GM13976 (cell line): ENCODE measurements at regions not wholly inside any gene's neighbourhood (a gene's known extent, or its start where the extent isn't known, plus 50 kb on each side); places are given as distances from the start of the nearest gene placed in this dataset.

Source experiments
- DNase-seq: peaks from one replicate; pipeline ENCODE4 v3.0.0; 2012; ENCODE audit warnings: low spot score
- in situ Hi-C: fragments of 300-500 bp; cut with MboI; formaldehyde crosslinking; loops from one replicate; pipeline ENCODE4 v1.12.0; 2022; ENCODE audit warnings: low sequenced_read_pairs, mixed read lengths, inconsistent platforms; ENCODE audit not compliant: unreplicated experiment
- TF ChIP-seq, protein P1 (sequence below): IDR thresholded peaks from 2 replicates; pipeline ENCODE4 v1.5.1; 2012; ENCODE audit warnings: borderline replicate concordance, mild to moderate bottlenecking; ENCODE audit not compliant: insufficient read depth; ENCODE audit errors: extremely low read depth, missing control alignments, control extremely low read depth

DNA sequence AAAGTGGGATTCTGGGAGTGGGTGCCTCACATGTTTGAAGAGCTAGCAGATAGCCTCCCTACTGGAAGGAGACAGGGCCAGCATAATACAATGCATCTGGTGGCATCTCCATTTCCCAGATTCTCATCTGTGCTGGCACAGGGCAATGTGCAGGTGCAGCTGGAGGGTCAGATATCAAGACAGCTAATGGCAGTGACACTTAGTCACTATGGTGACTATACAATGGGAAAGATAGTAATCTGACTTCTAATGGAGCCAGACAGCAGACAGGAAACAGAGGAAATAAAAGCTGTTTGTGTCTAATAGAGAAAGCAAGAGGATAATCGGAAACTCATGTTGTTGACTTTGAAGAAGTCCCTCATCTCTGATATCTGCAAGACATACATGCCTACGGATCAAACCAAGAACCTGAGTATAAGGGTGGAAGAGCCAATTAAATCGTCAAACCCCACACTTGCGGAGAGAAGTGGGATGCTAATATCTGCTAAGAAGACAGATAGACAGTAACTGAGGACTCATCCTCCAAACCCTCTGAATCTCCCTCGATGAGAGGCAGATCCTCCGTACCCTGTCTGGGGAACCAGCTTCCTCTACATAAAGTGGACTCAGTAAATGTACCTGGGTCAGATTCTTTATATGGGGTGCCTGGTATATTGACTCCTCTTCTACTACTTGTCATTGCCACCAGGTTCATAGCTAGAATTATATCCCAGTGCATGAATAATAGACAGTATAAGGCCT is 692.7 kb downstream of the SOCS6 start:
- TF ChIP-seq, protein P1, sequence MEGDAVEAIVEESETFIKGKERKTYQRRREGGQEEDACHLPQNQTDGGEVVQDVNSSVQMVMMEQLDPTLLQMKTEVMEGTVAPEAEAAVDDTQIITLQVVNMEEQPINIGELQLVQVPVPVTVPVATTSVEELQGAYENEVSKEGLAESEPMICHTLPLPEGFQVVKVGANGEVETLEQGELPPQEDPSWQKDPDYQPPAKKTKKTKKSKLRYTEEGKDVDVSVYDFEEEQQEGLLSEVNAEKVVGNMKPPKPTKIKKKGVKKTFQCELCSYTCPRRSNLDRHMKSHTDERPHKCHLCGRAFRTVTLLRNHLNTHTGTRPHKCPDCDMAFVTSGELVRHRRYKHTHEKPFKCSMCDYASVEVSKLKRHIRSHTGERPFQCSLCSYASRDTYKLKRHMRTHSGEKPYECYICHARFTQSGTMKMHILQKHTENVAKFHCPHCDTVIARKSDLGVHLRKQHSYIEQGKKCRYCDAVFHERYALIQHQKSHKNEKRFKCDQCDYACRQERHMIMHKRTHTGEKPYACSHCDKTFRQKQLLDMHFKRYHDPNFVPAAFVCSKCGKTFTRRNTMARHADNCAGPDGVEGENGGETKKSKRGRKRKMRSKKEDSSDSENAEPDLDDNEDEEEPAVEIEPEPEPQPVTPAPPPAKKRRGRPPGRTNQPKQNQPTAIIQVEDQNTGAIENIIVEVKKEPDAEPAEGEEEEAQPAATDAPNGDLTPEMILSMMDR, result no peak
- in situ Hi-C loops, result no loop called here
- no peak for DNase-seq

DNA sequence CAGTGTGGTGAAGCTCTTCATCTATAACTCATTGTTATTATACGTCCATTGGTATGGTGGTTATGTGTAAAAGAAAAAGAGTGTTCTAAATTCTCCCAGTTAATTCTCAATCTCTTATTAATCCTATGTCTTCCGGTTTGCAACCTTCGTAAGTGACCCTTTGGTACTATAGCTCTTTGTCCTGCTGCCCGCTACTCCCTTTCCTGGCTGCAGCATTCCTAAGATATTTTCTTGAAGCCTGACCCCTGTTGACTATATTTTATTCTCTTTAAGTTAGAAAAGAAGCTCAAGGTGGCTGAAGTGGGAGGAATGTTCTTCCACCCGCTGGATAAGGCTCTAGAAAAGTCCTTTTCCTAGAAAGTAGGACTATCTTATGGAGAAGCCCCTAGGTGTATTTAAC is 684.8 kb downstream of the SOCS6 start:
- in situ Hi-C loops, result no loop called here
- TF ChIP-seq, protein P1, result no peak
- DNase-seq, result no peak

DNA sequence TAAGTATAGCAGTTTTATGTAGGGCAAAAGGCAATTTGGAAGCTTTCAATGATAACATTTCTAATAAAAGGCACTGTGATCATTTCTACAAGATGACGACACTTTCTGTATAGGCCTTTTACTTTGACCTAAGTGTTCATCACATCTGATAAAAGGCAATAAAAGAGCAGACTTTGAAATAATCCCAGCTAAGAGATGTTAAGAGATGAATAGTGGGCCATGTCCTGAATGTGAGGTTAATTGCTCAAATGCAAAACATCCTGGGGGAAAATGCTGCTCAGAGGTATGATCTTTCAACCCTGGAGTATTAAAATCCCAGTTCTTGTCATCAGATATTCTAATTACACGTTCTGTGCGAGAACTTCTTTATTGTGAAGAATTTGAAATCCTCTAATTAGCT is 677.6 kb downstream of the SOCS6 start:
- TF ChIP-seq, protein P1, result no peak
- in situ Hi-C loops, result no loop called here
- DNase-seq, result no peak

DNA sequence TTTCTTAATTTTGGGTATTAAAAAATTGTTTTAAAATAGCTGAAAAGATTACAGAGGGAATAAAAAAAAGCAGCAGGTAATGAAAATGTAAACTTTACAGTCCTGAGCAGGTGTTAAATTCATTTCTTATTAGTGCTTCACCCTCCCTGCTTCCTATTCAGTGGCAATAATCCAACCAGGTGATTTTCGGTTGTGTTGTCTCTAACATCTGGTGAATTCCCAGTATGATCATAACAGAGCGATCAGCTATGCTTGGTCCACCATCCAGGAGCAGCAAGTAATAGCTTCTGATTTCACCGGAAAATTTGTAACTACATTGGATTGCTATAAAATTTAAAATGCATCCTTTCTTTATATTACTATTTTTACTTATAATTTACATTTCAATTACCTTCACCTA is 673.1 kb downstream of the SOCS6 start:
- TF ChIP-seq, protein P1, result no peak
- in situ Hi-C loops, result no loop called here
- DNase-seq, result no peak

DNA sequence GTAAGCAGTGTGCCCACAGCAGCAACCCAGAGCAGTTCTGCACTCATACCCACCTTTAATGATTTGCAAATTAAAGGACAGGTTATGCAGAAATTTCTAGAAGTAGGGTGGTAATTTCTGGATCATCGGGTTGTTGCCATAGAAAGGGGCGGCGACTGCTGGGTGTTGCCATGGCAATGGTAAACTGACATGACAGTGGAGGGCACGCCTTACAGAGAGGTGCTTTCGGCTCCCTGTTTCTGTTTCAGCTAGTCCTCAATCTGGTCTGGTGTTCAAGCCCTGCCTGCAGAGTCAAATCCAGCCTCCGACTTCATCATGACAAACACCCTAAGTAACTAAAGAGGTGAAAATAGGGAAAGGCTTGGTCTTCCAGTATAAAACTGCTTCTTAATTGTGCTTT is 667.7 kb downstream of the SOCS6 start:
- in situ Hi-C loops, result no loop called here
- no peak for DNase-seq

DNA sequence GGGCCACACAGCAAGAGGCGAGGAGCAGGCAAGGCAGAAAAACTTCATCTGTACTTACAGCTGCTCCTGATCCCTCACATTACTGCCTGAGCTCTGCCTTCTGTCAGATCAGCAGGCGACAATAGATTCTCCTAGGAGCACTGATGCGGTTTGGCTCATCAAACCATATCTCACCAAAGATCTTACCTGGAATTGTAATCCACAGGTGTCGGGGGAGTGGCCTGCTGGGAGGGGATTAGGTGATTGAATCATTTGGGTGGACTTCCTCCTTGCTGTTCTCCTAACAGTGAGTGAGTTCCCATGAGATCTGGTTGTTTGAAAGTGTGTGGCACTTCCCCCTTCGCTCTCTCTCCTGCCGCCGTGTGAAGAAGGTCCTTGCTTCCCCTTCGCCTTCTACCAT is 647.3 kb downstream of the SOCS6 start:
- TF ChIP-seq, protein P1, result no peak
- in situ Hi-C loops, result loop anchor here (25.0 kb wide), 1 partner anchor 1601 kb away; the partner anchor contains the start of gene CBLN2
- DNase-seq, result no peak

More for the DNA sequence above, 667.7 kb downstream of the SOCS6 start:
- TF ChIP-seq, protein P1, result no peak
